AG04449 (cell line): ENCODE measurements at regions not wholly inside any gene's neighbourhood (a gene's known extent, or its start where the extent isn't known, plus 50 kb on each side); places are given as distances from the start of the nearest gene placed in this dataset.
A peak's percentile ranks its signal among the peaks of the same experiment; 100 is the strongest.

Source experiments
- CTCF ChIA-PET: fragments of 350-600 bp; formaldehyde crosslinking; extraction: SDS; loops from one replicate; lab custom pipeline; 2021; ENCODE audit warnings: antibody characterized with exemption; lab: Yijun Ruan, JAX
- POLR2A ChIA-PET: fragments of 400-600, 350-600 bp; formaldehyde crosslinking; extraction: SDS; loops from one replicate; lab custom pipeline; 2020; ENCODE audit warnings: antibody characterized with exemption, inconsistent platforms; lab: Yijun Ruan, JAX
- DNase-seq: peaks from one replicate; pipeline ENCODE4 v3.0.0-alpha.2; 2010; ENCODE audit warnings: low read depth, low spot score
- H3K4me3 ChIP-seq: 2 replicates; pipeline ENCODE4 v1.5.1; 2011; ENCODE audit warnings: low read depth, mild to moderate bottlenecking, control low read depth, low read length
- CTCF ChIP-seq: IDR thresholded peaks from one replicate; pipeline ENCODE4 v1.5.1; 2011; ENCODE audit warnings: mild to moderate bottlenecking, moderate library complexity, low read length, control low read depth, inconsistent platforms; ENCODE audit not compliant: insufficient read depth; ENCODE audit errors: missing control alignments

DNA sequence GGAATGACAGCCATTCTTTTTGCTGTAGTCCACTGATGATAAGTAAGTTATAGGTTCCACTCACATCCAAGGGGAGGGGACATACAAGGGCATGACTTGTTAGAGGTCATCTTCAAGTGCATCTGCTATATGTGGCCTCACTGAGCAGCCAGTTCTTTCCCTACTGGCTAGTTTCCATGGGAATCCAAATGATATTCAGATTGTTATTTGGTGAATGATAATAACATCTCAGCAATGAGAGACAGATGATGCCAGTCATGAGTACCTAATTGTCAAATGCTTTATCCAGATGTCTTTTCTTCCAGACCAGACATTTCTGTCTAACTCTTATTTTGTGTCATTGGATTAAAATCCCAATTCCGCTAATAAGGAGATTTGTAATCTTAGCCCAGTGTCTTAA lies 460.4 kb upstream of the BOD1L1 start:
- POLR2A ChIA-PET: no interaction called here
- TF ChIP-seq CTCF: no peak
- CTCF ChIA-PET: no interaction called here
- no peak overlapping the region for H3K4me3 ChIP-seq
- no peak for DNase-seq

DNA sequence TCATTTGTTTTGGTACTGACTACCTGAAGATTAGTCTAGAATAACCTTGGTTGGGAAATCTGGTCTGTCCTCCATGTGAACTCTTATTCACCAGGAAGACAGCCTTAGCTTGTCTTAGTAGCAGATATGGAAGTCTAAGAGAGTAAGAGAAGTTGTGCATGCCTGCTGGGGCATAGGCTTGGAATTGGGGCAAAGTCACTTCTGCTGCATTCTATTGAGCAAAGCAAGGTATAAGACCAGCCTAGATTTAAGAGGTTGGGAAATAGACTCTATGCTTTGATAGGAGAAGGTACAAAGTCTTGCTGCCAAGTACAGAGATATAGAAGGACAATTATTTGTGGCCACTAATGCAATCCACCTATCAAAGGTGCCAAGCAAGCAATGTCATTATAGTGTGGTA lies 464.0 kb upstream of the BOD1L1 start:
- H3K4me3 ChIP-seq: no peak overlapping the region
- ChIA-PET POLR2A (no interaction called here), CTCF (interaction anchor here (1.2 kb wide), 1 partner anchor 9 kb away, joined by 3 read pairs; no protein-coding TSS in a partner anchor)
- no peak for DNase-seq
- no peak for TF ChIP-seq CTCF

- DNase-seq: no peak
- no peak overlapping the region for H3K4me3 ChIP-seq
- TF ChIP-seq CTCF: no peak
- ChIA-PET CTCF (interaction anchor here (1.2 kb wide), 1 partner anchor 8 kb away, joined by 3 read pairs; no protein-coding TSS in a partner anchor), POLR2A (no interaction called here)
These were observed 464.4 kb upstream of the BOD1L1 start for GRCh38 chr4:14091966-14092365.

- CTCF ChIA-PET: no interaction called here
- POLR2A ChIA-PET: no interaction called here
These were observed 465.2 kb upstream of the BOD1L1 start for GRCh38 chr4:14092741-14093140.

GRCh38 chr4:14095831-14096230 lies 468.3 kb upstream of the BOD1L1 start:
- ChIA-PET POLR2A (interaction anchor here (1.7 kb wide), 1 partner anchor 189 kb away, joined by 5 read pairs; no protein-coding TSS in a partner anchor), CTCF (interaction anchor here (3.9 kb wide), 1 partner anchor 441 kb away, joined by 17 read pairs; no protein-coding TSS in a partner anchor)
- H3K4me3 ChIP-seq: no peak overlapping the region
- TF ChIP-seq CTCF: no peak
- no peak for DNase-seq

More at GRCh38 chr4:14092741-14093140, 465.2 kb upstream of the BOD1L1 start:
- no peak for TF ChIP-seq CTCF
- no peak overlapping the region for H3K4me3 ChIP-seq
- DNase-seq: no peak

GRCh38 chr4:14096396-14096965 lies 469.0 kb upstream of the BOD1L1 start:
- POLR2A ChIA-PET: interaction anchor here (1.7 kb wide), 1 partner anchor 189 kb away, joined by 5 read pairs; no protein-coding TSS in a partner anchor
- TF ChIP-seq CTCF: no peak
- CTCF ChIA-PET: interaction anchor here (3.9 kb wide), 1 partner anchor 442 kb away, joined by 17 read pairs; no protein-coding TSS in a partner anchor

More at GRCh38 chr4:14096396-14096965, 469.0 kb upstream of the BOD1L1 start:
- no peak overlapping the region for H3K4me3 ChIP-seq
- peak; percentile 76 for DNase-seq
